ENCODE measurements at regions not wholly inside any gene's neighbourhood (a gene's known extent, or its start where the extent isn't known, plus 50 kb on each side); places are given as distances from the start of the nearest gene placed in this dataset.

GRCh38 chr6:110538416-110539160, 62.2 kb upstream of the SLC22A16 start:
- DNase-seq (ENCODE audit: low read depth in 3 of 3, low spot score in 1 of 3): no peak

DNA sequence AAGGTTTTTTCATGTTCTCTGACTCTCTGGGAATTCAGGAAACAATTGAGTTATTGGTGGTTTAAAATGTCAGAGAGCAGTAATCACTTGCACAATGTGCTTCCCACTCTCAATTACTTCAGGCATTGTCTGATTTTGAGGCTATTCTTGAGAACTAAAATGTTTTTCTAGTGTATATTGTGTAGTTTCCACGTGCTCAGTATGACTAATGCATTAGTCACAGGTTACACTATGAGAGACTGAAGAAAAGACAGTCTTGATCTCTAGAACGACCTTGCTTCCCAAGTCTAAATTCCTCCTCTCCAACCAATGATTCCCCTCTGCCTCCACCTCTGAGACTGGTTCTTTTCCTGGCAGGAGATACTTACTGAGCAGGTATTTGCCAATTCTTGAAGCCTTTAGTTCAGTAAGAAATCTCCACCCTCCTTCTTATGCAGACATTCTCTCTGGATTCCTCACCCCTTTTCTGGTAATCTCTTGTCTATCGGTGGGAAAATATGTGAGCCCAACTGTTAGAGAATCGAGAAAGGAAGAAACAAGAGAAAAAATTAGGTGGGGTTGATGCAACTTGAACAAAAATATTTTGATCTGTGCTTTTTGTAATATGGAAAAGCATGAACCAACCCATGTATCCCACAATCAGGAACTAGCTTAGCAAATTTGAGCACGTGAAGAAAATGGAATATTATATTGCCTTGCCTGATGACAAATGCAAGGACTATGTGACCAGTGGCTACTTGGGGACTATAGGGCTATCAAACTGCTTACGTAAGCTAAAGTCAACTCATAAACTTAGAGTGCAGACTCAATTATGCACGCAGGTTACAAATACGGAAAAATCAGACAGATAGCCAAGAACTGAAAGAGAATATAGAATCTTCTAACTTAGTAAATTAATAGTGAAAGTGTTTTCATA, 61.1 kb upstream of the SLC22A16 start:
- no peak for DNase-seq (ENCODE audit: low read depth in 3 of 3, low spot score in 1 of 3)

DNA sequence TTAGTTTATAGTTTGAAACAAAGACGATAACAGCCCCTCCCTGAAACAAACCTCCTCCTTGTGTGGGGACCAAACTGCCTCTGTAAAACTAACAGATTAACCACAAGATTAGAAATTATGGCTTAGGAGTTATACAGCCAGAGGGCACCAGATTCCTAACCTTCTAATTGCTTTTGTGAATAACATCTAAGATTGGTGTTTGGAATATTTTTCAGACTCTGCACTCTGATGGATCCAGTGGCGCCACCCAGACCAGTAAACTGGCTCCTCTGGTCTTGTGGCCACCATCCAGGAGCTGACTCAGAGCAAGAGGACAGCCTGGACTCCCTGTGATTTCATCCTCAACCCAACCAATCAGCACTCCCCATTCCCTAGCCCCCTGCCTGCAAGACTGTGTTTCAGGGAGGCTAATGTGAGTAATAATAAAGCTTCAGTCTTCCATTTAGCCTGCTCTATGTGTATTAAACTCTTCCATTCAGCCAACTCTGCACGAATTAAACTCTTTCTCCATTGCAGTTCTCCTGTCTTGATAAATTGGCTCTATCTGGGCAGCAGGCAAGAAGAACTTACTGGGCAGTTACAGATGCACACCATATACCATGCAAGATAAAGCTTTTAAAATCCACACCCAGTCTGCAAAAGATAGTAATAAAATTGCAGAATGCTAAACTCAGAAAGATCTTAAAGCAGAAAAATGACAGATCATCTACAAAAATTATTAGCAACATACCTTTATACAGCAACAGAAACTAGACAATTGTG, 58.5 kb upstream of the SLC22A16 start:
- DNase-seq (ENCODE audit: low read depth in 3 of 3, low spot score in 1 of 3): no peak

GRCh38 chr6:110532431-110532830, 56.0 kb upstream of the SLC22A16 start:
- no peak for DNase-seq (ENCODE audit: low read depth in 3 of 3, low spot score in 1 of 3)

DNA sequence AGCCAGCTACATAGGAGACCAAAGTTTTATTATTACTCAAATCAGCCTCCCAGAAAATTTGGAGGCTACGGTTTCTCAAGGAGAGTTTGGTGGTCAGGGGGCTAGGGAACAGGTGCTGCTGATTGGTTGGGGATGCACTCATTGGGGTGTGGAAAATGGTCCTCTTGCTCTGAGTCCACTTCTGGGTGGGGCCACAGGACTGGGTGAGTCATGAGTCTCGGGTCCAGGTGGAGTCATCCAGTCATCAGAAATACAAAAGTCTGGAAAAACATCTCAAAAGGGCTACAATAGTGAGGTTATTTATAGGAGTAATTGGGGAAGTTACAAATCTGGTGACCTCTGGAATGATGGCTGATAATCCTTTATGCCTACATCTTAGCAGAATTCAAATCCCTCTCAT, 54.3 kb upstream of the SLC22A16 start:
- DNase-seq (ENCODE audit: low read depth in 3 of 3, low spot score in 1 of 3): no peak

GRCh38 chr6:110529907-110530306, 53.5 kb upstream of the SLC22A16 start:
- no peak for DNase-seq (ENCODE audit: low read depth in 3 of 3, low spot score in 1 of 3)

GRCh38 chr6:110529355-110529754, 52.9 kb upstream of the SLC22A16 start:
- no peak for DNase-seq (ENCODE audit: low read depth in 3 of 3, low spot score in 1 of 3)

DNA sequence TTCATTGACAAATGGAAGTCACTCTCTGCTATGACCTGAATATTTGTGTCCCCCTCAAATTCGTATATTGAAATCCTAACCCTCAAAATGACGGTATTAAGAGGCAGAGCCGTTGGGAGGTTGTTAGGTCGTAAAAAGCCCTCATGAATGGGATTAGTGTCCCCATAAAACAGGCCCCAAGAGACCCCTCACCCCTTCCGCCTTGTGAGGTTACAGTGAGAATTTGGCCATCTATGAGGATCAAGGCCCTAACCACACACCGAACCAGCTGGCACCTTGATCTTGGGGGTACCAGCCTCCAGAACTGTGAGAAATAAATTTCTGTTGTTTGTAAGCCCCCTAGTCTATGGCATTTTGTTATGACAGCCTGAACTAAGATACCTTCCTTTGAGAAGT, 52.5 kb upstream of the SLC22A16 start:
- no peak for DNase-seq (ENCODE audit: low read depth in 3 of 3, low spot score in 1 of 3)

DNA sequence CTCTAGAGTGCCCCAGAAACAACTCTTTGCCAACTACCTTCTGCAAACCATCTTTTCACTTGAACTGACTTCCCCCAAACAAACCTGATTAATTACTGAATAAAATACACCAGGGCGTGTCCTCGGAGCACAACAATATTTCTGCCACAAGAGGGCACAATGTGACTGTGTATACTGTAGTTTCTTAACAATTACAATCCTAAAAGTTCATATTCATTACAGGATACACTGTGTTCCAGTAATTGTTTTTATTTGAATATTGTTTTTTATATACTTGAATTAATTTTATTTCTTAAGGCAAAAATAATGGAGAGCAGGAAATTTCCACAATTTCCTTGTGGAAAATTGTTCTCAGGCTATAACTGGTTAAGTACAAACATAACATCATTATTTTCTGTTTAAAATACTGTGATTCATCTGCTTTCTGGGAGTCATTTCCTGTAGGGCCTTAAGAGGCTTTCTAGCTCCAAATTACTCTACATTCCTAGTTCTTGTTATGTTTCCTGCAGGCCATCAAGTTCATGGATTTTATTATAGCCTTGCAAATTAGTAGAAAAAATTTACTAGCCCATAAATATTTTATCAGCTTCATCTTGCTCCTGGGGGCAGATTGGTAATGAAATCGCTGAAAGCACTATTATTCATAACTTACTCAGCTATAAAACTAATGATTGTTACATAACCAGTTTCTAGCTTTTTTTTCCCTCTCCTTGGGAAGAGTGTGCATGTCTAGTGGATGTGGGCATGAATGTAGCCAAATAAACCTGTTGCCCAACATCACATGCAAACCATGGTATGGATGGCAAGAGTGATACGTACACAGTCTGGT, 51.9 kb upstream of the SLC22A16 start:
- DNase-seq (ENCODE audit: low read depth in 3 of 3, low spot score in 1 of 3): peak; percentile 3 to 18 (median 8)

DNA sequence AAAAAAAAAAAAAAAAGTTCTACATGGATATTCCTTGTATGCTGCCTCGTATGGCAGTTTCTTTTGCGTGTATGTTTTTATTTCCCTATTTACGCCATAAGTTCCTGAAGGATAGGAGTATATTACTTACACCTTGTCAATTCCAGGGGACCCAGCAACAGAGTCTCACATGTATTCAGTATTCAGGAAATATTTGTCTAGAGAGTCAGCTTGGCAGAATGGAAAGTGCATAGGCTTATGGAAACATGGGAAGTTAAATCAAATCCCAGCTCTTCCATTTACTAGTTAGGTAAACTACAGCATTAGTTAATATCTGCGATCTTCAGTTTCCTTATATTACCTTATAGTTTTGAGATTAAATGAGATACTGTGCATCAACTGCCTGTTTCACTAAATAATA, 51.1 kb upstream of the SLC22A16 start:
- DNase-seq (ENCODE audit: low read depth in 3 of 3, low spot score in 1 of 3): no peak

GRCh38 chr6:110526726-110527125, 50.3 kb upstream of the SLC22A16 start:
- no peak for DNase-seq (ENCODE audit: low read depth in 3 of 3, low spot score in 1 of 3)

Data from stimulated activated CD4-positive, alpha-beta T cell treated with anti-CD3 and anti-CD28 coated beads, TNF-alpha, amount 100 ng/mL, for 1 hour (primary cell).